Left lung (tissue), 4 donors: ENCODE measurements at regions not wholly inside any gene's neighbourhood (a gene's known extent, or its start where the extent isn't known, plus 50 kb on each side); places are given as distances from the start of the nearest gene placed in this dataset.

Source experiments
- ATAC-seq: fragments of 200-7000 bp; cut with Tn5 transposase; one replicate; pipeline ENCODE4 v1.9.1; 2020; ENCODE audit warnings: moderate library complexity
- DNase-seq, 4 donors: peaks; one replicate each; pipeline ENCODE4 v3.0.0-alpha.2; 2013 to 2020
- H3K27ac ChIP-seq, 2 donors: fragments of 200-600 bp; sonication (generic) in 1 of 2; one replicate each; pipeline versions ENCODE4 v1.5.0 to v1.8.0; 2020 to 2021
- H3K27me3 ChIP-seq, 2 donors: fragments of 200-600 bp; sonication (generic) in 1 of 2; one replicate each; pipeline versions ENCODE4 v1.5.0 to v1.8.0; 2020 to 2021
- H3K36me3 ChIP-seq, 2 donors: fragments of 200-600 bp; sonication (generic) in 1 of 2; one replicate each; pipeline versions ENCODE4 v1.5.0 to v1.8.0; 2020 to 2021
- H3K4me1 ChIP-seq, 2 donors: fragments of 200-600 bp; one replicate each; pipeline ENCODE4 v1.8.0; 2021
- H3K4me3 ChIP-seq, 2 donors: fragments of 200-600 bp; sonication (generic) in 1 of 2; one replicate each; pipeline versions ENCODE4 v1.5.0 to v1.8.0; 2020 to 2021; ENCODE audit warnings: mild to moderate bottlenecking in 1 of 2
- H3K9me3 ChIP-seq, 2 donors: fragments of 200-600 bp; sonication (generic) in 1 of 2; one replicate each; pipeline versions ENCODE4 v1.5.0 to v1.8.0; 2020 to 2021
- CTCF ChIP-seq, 2 donors: fragments of 200-600 bp; sonication (generic) in 1 of 2; IDR thresholded peaks; one replicate each; pipeline versions ENCODE4 v1.5.0 to v1.8.0; 2021; ENCODE audit warnings: antibody characterized with exemption in 2 of 2
- intact Hi-C, 2 donors: fragments of 100-400 bp; cut with DNase I; formaldehyde crosslinking; loops; one replicate each; pipeline versions ENCODE4 v1.11.2 to v1.14.2; 2022
- donor health status: DM: no; HTN: yes; CAD: no.
- donor health status: DM: no; HTN: no; CAD: no.

GRCh38 chr1:222326710-222327036 lies 221.2 kb downstream of the HHIPL2 start:
- Histone ChIP-seq H3K9me3 (no peaks in the 10 kb centered on the region), H3K27ac (no peak overlapping the region), H3K27me3 (no peaks in the 10 kb centered on the region), H3K4me3 (no peak overlapping the region), H3K36me3 (no peaks in the 10 kb centered on the region), H3K4me1 (no peaks in the 10 kb centered on the region)
- intact Hi-C loops = no loop called here
- no peak for TF ChIP-seq CTCF (IDR thresholded peaks at IDR 0.05)
- no peak for DNase-seq
- no peak for ATAC-seq

GRCh38 chr1:222326006-222326709 lies 221.7 kb downstream of the HHIPL2 start:
- TF ChIP-seq CTCF (IDR thresholded peaks at IDR 0.05) = no peak
- ATAC-seq (no peak), DNase-seq (no peak)
- intact Hi-C loops = no loop called here
- H3K9me3 ChIP-seq = no peaks in the 10 kb centered on the region
- no peaks in the 10 kb centered on the region for H3K36me3 ChIP-seq
- no peak overlapping the region for H3K4me3 ChIP-seq
- H3K4me1 ChIP-seq = no peaks in the 10 kb centered on the region
- no peaks in the 10 kb centered on the region for H3K27me3 ChIP-seq
- no peak overlapping the region for H3K27ac ChIP-seq

GRCh38 chr1:222325506-222325905 lies 222.4 kb downstream of the HHIPL2 start:
- no peaks in the 10 kb centered on the region for H3K9me3 ChIP-seq
- H3K27ac ChIP-seq = no peak overlapping the region
- no peak for TF ChIP-seq CTCF (IDR thresholded peaks at IDR 0.05)
- no peaks in the 10 kb centered on the region for H3K4me1 ChIP-seq
- DNase-seq (no peak), ATAC-seq (no peak)
- intact Hi-C loops = no loop called here
- H3K4me3 ChIP-seq = no peak overlapping the region
- H3K27me3 ChIP-seq = no peaks in the 10 kb centered on the region
- H3K36me3 ChIP-seq = no peaks in the 10 kb centered on the region

- TF ChIP-seq CTCF (IDR thresholded peaks at IDR 0.05) = no peak
- ATAC-seq = no peak
- H3K36me3 ChIP-seq = no peaks in the 10 kb centered on the region
- intact Hi-C loops = no loop called here
- H3K27me3 ChIP-seq = no peaks in the 10 kb centered on the region
- H3K4me3 ChIP-seq = no peak overlapping the region
- H3K4me1 ChIP-seq = no peaks in the 10 kb centered on the region
- no peak overlapping the region for H3K27ac ChIP-seq
- no peak for DNase-seq
- H3K9me3 ChIP-seq = no peaks in the 10 kb centered on the region
These were observed 233.1 kb downstream of the HHIPL2 start for GRCh38 chr1:222314839-222315238.

- no peaks in the 10 kb centered on the region for H3K4me1 ChIP-seq
- no peak overlapping the region for H3K4me3 ChIP-seq
- ATAC-seq (no peak), DNase-seq (peak in 2 of 4 donors; percentile 3 to 35)
- no peaks in the 10 kb centered on the region for H3K27me3 ChIP-seq
- no peaks in the 10 kb centered on the region for H3K36me3 ChIP-seq
- H3K9me3 ChIP-seq = no peaks in the 10 kb centered on the region
- no peak for TF ChIP-seq CTCF (IDR thresholded peaks at IDR 0.05)
- intact Hi-C loops = no loop called here
- H3K27ac ChIP-seq = no peak overlapping the region
These were observed 237.1 kb downstream of the HHIPL2 start for GRCh38 chr1:222310836-222311235.
